H1 (cell line): ENCODE measurements at regions not wholly inside any gene's neighbourhood (a gene's known extent, or its start where the extent isn't known, plus 50 kb on each side); places are given as distances from the start of the nearest gene placed in this dataset.
A peak's percentile ranks its signal among the peaks of the same experiment; 100 is the strongest.

Experiments used
- CTCF ChIA-PET: fragments of 300-600 bp; sonication (Branson Sonifier 250); formaldehyde crosslinking; loops from one replicate; lab custom pipeline; 2021; ENCODE audit not compliant: partially characterized antibody; lab: Charles Lee
- POLR2A ChIA-PET: fragments of 300-600 bp; sonication (Branson Sonifier 250); formaldehyde crosslinking; loops from one replicate; lab custom pipeline; 2021; ENCODE audit warnings: inconsistent platforms; ENCODE audit not compliant: partially characterized antibody; lab: Charles Lee
- DNase-seq, 2 experiments: peaks; one replicate each; pipeline versions ENCODE4 v3.0.0 to v3.0.0-alpha.2; 2010 to 2022; ENCODE audit warnings: low spot score in 2 of 2, low read depth in 1 of 2, mixed read lengths in 1 of 2
- FAIRE-seq: peaks from 2 replicates; lab custom pipeline; 2011; peaks lifted over from hg19 to GRCh38; lab: Jason Lieb, UNC
- H2AFZ ChIP-seq: 2 replicates; pipeline ENCODE4 v1.8.1; 2012; ENCODE audit warnings: low read length, inconsistent platforms
- H2AK5ac ChIP-seq: 2 replicates; pipeline ENCODE4 v1.6.1; 2013; ENCODE audit warnings: low read depth, low read length
- H2BK120ac ChIP-seq: replicated peaks from 2 replicates; pipeline ENCODE3; 2013; ENCODE audit warnings: low read depth, low read length, inconsistent platforms
- H2BK12ac ChIP-seq: 2 replicates; pipeline ENCODE4 v1.6.1; 2013; ENCODE audit warnings: low read depth, low read length
- H2BK15ac ChIP-seq: 2 replicates; pipeline ENCODE4 v1.6.1; 2013; ENCODE audit warnings: low read length
- H2BK20ac ChIP-seq: 2 replicates; pipeline ENCODE4 v1.6.1; 2013; ENCODE audit warnings: low read length
- H2BK5ac ChIP-seq: 2 replicates; pipeline ENCODE4 v1.6.1; 2013; ENCODE audit warnings: low read depth, low read length
- H3K14ac ChIP-seq: 2 replicates; pipeline ENCODE4 v1.6.1; 2013; ENCODE audit warnings: inconsistent platforms; ENCODE audit not compliant: insufficient read length
- H3K18ac ChIP-seq: 2 replicates; pipeline ENCODE4 v1.6.1; 2013; ENCODE audit warnings: low read length; ENCODE audit errors: extremely low read depth
- H3K23ac ChIP-seq: 2 replicates; pipeline ENCODE4 v1.6.1; 2013; ENCODE audit warnings: inconsistent platforms; ENCODE audit not compliant: insufficient read length
- H3K23me2 ChIP-seq: 2 replicates; pipeline ENCODE4 v1.6.1; 2013; ENCODE audit warnings: low read depth, low read length
- H3K27ac ChIP-seq: 2 replicates; pipeline ENCODE4 v1.6.1; 2011; ENCODE audit warnings: low read depth, low read length, inconsistent platforms
- H3K27me3 ChIP-seq, 4 experiments: replicated peaks in 1 of 4; 1 replicate in 1 of 4; 2 replicates in 3 of 4; pipeline versions ENCODE4 v1.6.1 to v1.8.1; 2011 to 2013; ENCODE audit warnings: low read length in 3 of 4, mild to moderate bottlenecking in 3 of 4, inconsistent platforms in 2 of 4, mixed read lengths in 2 of 4, moderate library complexity in 1 of 4; ENCODE audit not compliant: control insufficient read depth in 3 of 4, insufficient read depth in 3 of 4; ENCODE audit errors: extremely low read depth in 1 of 4
- H3K36me3 ChIP-seq, 4 experiments: 2 replicates each; pipeline versions ENCODE4 v1.6.1 to v1.8.1; 2011 to 2013; ENCODE audit warnings: mild to moderate bottlenecking in 4 of 4, low read length in 3 of 4, moderate library complexity in 2 of 4, control low read depth in 1 of 4, inconsistent platforms in 1 of 4; ENCODE audit not compliant: insufficient read depth in 4 of 4, control insufficient read depth in 2 of 4
- H3K4ac ChIP-seq: replicated peaks from 2 replicates; pipeline ENCODE3; 2013; ENCODE audit warnings: low read length, low read depth, mixed read lengths, inconsistent platforms; ENCODE audit not compliant: insufficient read length
- H3K4me1 ChIP-seq, 4 experiments: replicated peaks in 1 of 4; 1 replicate in 1 of 4; 2 replicates in 3 of 4; pipeline versions ENCODE4 v1.6.1 to v1.8.1; 2011 to 2013; ENCODE audit warnings: low read length in 3 of 4, inconsistent platforms in 2 of 4, mixed read lengths in 1 of 4; ENCODE audit not compliant: insufficient read depth in 4 of 4, control insufficient read depth in 3 of 4
- H3K4me2 ChIP-seq, 2 experiments: 2 replicates each; pipeline versions ENCODE4 v1.6.1 to v1.8.1; 2011 to 2013; ENCODE audit warnings: low read depth in 2 of 2, low read length in 2 of 2, control low read depth in 1 of 2, inconsistent platforms in 1 of 2, mild to moderate bottlenecking in 1 of 2; ENCODE audit not compliant: insufficient read depth in 1 of 2
- H3K4me3 ChIP-seq, 4 experiments: fragments of 200-600, 300-600 bp in 1 of 4; sonication (generic), shearing (Covaris generic), sonication (Bioruptor Twin) in 1 of 4; 2 replicates each; pipeline versions ENCODE4 v1.5.1 to v1.8.1; 2011 to 2016; ENCODE audit warnings: low read length in 4 of 4, low read depth in 3 of 4, control low read depth in 2 of 4, inconsistent platforms in 2 of 4, mild to moderate bottlenecking in 2 of 4, mixed read lengths in 1 of 4, moderate library complexity in 1 of 4; ENCODE audit not compliant: insufficient read depth in 2 of 4; ENCODE audit errors: extremely low read depth in 1 of 4
- H3K56ac ChIP-seq: replicated peaks from 2 replicates; pipeline ENCODE3; 2013; ENCODE audit warnings: low read depth, mild to moderate bottlenecking, mixed read lengths, low read length, inconsistent platforms; ENCODE audit not compliant: insufficient read length
- H3K79me1 ChIP-seq: 2 replicates; pipeline ENCODE4 v1.6.1; 2013; ENCODE audit warnings: low read depth, low read length, control low read depth
- H3K79me2 ChIP-seq, 2 experiments: 2 replicates each; pipeline versions ENCODE4 v1.6.1 to v1.8.1; 2012 to 2013; ENCODE audit warnings: low read length in 2 of 2, mild to moderate bottlenecking in 2 of 2, inconsistent platforms in 1 of 2; ENCODE audit not compliant: insufficient read depth in 2 of 2, control insufficient read depth in 1 of 2
- H3K9ac ChIP-seq, 4 experiments: replicated peaks in 1 of 4; 1 replicate in 1 of 4; 2 replicates in 3 of 4; pipeline versions ENCODE4 v1.6.1 to v1.8.1; 2011 to 2013; ENCODE audit warnings: low read depth in 3 of 4, low read length in 3 of 4, control low read depth in 2 of 4, mild to moderate bottlenecking in 2 of 4, moderate library complexity in 2 of 4, inconsistent platforms in 1 of 4; ENCODE audit errors: extremely low read depth in 1 of 4
- H3K9me3 ChIP-seq, 2 experiments: 2 replicates each; pipeline versions ENCODE4 v1.6.1 to v1.8.1; 2012 to 2013; ENCODE audit warnings: mild to moderate bottlenecking in 2 of 2, moderate library complexity in 2 of 2, control low read depth in 1 of 2, inconsistent platforms in 1 of 2, low read depth in 1 of 2, low read length in 1 of 2, mixed read lengths in 1 of 2; ENCODE audit not compliant: insufficient read depth in 2 of 2
- H4K20me1 ChIP-seq, 2 experiments: replicated peaks in 1 of 2; 2 replicates each; pipeline versions ENCODE3 to v1.8.1; 2011 to 2013; ENCODE audit warnings: inconsistent platforms in 2 of 2, low read length in 2 of 2, mild to moderate bottlenecking in 1 of 2; ENCODE audit not compliant: insufficient read depth in 2 of 2, control insufficient read depth in 1 of 2
- H4K5ac ChIP-seq: 2 replicates; pipeline ENCODE4 v1.6.1; 2013; ENCODE audit warnings: low read length, low read depth, mixed read lengths, inconsistent platforms; ENCODE audit not compliant: insufficient read length
- H4K8ac ChIP-seq: 2 replicates; pipeline ENCODE4 v1.8.0; 2013; ENCODE audit warnings: mild to moderate bottlenecking, moderate library complexity, low read length, inconsistent platforms; ENCODE audit not compliant: insufficient read depth; ENCODE audit errors: extremely low read depth
- H4K91ac ChIP-seq: replicated peaks from 2 replicates; pipeline ENCODE3; 2013; ENCODE audit warnings: low read length, mixed read lengths, inconsistent platforms; ENCODE audit not compliant: insufficient read length
- CBX5 ChIP-seq: fragments of 300-800, 300-1000 bp; sonication (generic); IDR thresholded peaks from 2 replicates; pipeline ENCODE4 v1.7.1; 2016; ENCODE audit warnings: antibody characterized with exemption, low read length, low read depth
- CREB1 ChIP-seq: IDR thresholded peaks from 2 replicates; pipeline ENCODE4 v1.6.1; 2012; ENCODE audit warnings: inconsistent platforms
- EGR1 ChIP-seq: IDR thresholded peaks from 2 replicates; pipeline ENCODE4 v1.6.1; 2011; ENCODE audit warnings: low read depth, low read length, borderline replicate concordance
- HDAC6 ChIP-seq: IDR thresholded peaks from one replicate; pipeline ENCODE4 v1.7.1; 2012; ENCODE audit warnings: low read depth, mild to moderate bottlenecking, inconsistent platforms, low read length, moderate library complexity
- RAD21 ChIP-seq, 2 experiments: IDR thresholded peaks in 1 of 2; conservative IDR thresholded peaks in 1 of 2; 2 replicates each; pipeline ENCODE4 v1.6.1; 2011; ENCODE audit warnings: low read depth in 2 of 2, low read length in 2 of 2, improper control_type of control experiment in 1 of 2, inconsistent platforms in 1 of 2, mild to moderate bottlenecking in 1 of 2, moderate library complexity in 1 of 2
- RBBP5 ChIP-seq: IDR thresholded peaks from 2 replicates; pipeline ENCODE4 v1.7.1; 2012; ENCODE audit warnings: low read depth, mild to moderate bottlenecking, inconsistent platforms, low read length, moderate library complexity, borderline replicate concordance
- RFX5 ChIP-seq: IDR thresholded peaks from 2 replicates; pipeline ENCODE4 v1.6.1; 2011; ENCODE audit warnings: low read depth, low read length, improper control_type of control experiment, borderline replicate concordance
- RXRA ChIP-seq: IDR thresholded peaks from 2 replicates; pipeline ENCODE4 v1.6.1; 2011; ENCODE audit warnings: low read depth, mild to moderate bottlenecking, low read length, moderate library complexity; ENCODE audit not compliant: insufficient read depth
- SUZ12 ChIP-seq: fragments of 200-600 bp; sonication (generic); IDR thresholded peaks from 2 replicates; pipeline ENCODE4 v1.6.1; 2012; ENCODE audit warnings: mild to moderate bottlenecking, inconsistent platforms, low read length, moderate library complexity, mixed read lengths
- WGBS, 2 experiments: shearing (Covaris generic) in 1 of 2; methylation state at CpG; one replicate each; pipeline versions ENCODE4 v1.1.6 to v1.1.7; 2013 to 2015; ENCODE audit warnings: low lambda C conversion rate in 2 of 2, mixed read lengths in 2 of 2, inconsistent platforms in 1 of 2, low coverage in 1 of 2, missing lambda C conversion rate in 1 of 2; ENCODE audit not compliant: insufficient replicate concordance in 2 of 2, insufficient coverage in 1 of 2, insufficient read length in 1 of 2; ENCODE audit errors: extremely low coverage in 1 of 2, missing lambda C conversion rate in 1 of 2; 5-methylcytosine and 5-hydroxymethylcytosine counted together
- TF ChIP-seq, protein P1 (sequence below): IDR thresholded peaks from 2 replicates; pipeline ENCODE4 v1.6.1; 2011; ENCODE audit warnings: low read depth, mild to moderate bottlenecking, low read length; ENCODE audit not compliant: insufficient read depth
- TF ChIP-seq, protein P2 (sequence below): IDR thresholded peaks from 2 replicates; pipeline ENCODE4 v1.6.1; 2012; ENCODE audit warnings: low read length, inconsistent platforms

GRCh38 chr5:125198270-125198974, 452.0 kb upstream of the ZNF608 start:
- Histone ChIP-seq H3K9me3 (no peaks in the 10 kb centered on the region), H4K20me1 (no peaks in the 10 kb centered on the region), H3K56ac (no peak overlapping the region), H3K36me3 (no peaks in the 10 kb centered on the region), H3K27ac (no peak overlapping the region), H4K5ac (no peak overlapping the region), H3K79me1 (no peaks in the 10 kb centered on the region), H3K79me2 (no peaks in the 10 kb centered on the region), H3K18ac (0 out of 2 replicates have a peak overlapping the region, but pooled peaks have one; percentile 5), H2BK15ac (no peak overlapping the region), H4K91ac (no peak overlapping the region), H3K9ac (no peak overlapping the region), H2BK5ac (no peak overlapping the region), H2BK12ac (no peak overlapping the region), H2AFZ (no peak overlapping the region), H2BK120ac (no peak overlapping the region), H3K27me3 (no peaks in the 10 kb centered on the region), H3K4me2 (no peak overlapping the region), H3K23me2 (no peaks in the 10 kb centered on the region), H2BK20ac (no peak overlapping the region), H3K4me3 (no peak overlapping the region), H3K4ac (no peak overlapping the region), H3K23ac (no peak overlapping the region), H3K4me1 (peaks cover 2 to 21% (median 14%) of the 10 kb centered on the region in 4 experiments; a peak in 6 of 7 replicates), H4K8ac (no peak overlapping the region), H2AK5ac (no peak overlapping the region), H3K14ac (no peak overlapping the region)
- 77% methylated on average over 3 of the region's 3 CpGs; no CpG with 5 or more reads in 1 of the 2 experiments for WGBS, 2 experiments
- ChIA-PET CTCF (interaction anchor here (0.8 kb wide), 1 partner anchor 336 kb away, joined by 3 read pairs; no protein-coding TSS in a partner anchor), POLR2A (no interaction called here)
- DNase-seq (no peak), FAIRE-seq (no peak)
- TF ChIP-seq CREB1 (no peak), RBBP5 (no peak), RXRA (no peak), SUZ12 (no peak), RFX5 (no peak), CBX5 (no peak), RAD21 (IDR thresholded peaks at IDR 0.05 in 1 of 2, conservative IDR thresholded peaks at IDR 0.05 in 1 of 2; ENCODE audit: low read depth in 2 of 2, low read length in 2 of 2) (no peak), HDAC6 (no peak), EGR1 (no peak)
- TF ChIP-seq, protein P1, sequence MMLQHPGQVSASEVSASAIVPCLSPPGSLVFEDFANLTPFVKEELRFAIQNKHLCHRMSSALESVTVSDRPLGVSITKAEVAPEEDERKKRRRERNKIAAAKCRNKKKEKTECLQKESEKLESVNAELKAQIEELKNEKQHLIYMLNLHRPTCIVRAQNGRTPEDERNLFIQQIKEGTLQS, result no peak
- TF ChIP-seq, protein P2, sequence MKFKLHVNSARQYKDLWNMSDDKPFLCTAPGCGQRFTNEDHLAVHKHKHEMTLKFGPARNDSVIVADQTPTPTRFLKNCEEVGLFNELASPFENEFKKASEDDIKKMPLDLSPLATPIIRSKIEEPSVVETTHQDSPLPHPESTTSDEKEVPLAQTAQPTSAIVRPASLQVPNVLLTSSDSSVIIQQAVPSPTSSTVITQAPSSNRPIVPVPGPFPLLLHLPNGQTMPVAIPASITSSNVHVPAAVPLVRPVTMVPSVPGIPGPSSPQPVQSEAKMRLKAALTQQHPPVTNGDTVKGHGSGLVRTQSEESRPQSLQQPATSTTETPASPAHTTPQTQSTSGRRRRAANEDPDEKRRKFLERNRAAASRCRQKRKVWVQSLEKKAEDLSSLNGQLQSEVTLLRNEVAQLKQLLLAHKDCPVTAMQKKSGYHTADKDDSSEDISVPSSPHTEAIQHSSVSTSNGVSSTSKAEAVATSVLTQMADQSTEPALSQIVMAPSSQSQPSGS, result no peak
